ENCODE measurements at regions not wholly inside any gene's neighbourhood (a gene's known extent, or its start where the extent isn't known, plus 50 kb on each side); places are given as distances from the start of the nearest gene placed in this dataset.

- DNase-seq = no peak
- intact Hi-C loops (cut with DNase I) = no loop called here
- no peaks in the 10 kb centered on the region for H3K4me1 ChIP-seq
- no peak overlapping the region for H3K27ac ChIP-seq
- H3K36me3 ChIP-seq (replicated peaks in 1 of 2; ENCODE audit: insufficient read depth in 1 of 2, low read depth in 2 of 2) = no peaks in the 10 kb centered on the region
- H3K27me3 ChIP-seq = no peaks in the 10 kb centered on the region
- ATAC-seq = no peak
- no peak overlapping the region for H3K4me3 ChIP-seq
- TF ChIP-seq POLR2A (IDR thresholded peaks at IDR 0.05) = no peak
- no peak for TF ChIP-seq CTCF (IDR thresholded peaks at IDR 0.05)
- H3K9me3 ChIP-seq = no peaks in the 10 kb centered on the region
- WGBS, 2 donors = 25 to 30% methylated on average over 4 of the region's 4 CpGs
These were observed 328.5 kb downstream of the EPM2A start for GRCh38 chr6:145406783-145407182.

DNA sequence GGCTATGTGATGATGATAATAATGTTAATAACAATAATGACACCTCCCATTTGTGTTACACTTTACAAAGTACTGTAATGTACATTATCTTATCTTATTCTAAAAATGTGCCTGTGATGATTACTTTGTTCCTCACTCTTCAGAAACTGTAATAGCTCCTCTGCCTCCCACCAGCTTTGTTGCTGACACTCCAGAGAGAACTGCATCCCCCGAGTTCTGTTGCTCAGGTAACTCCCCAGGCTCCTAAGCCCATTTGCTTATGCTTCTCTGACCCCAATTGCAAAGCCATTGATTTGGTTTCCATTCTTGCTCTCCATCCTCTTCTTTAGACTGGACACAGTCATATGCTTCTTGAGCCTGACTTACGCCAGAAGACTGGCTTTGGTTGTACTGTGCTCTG, 319.7 kb downstream of the EPM2A start:
- TF ChIP-seq POLR2A (IDR thresholded peaks at IDR 0.05) = no peak
- TF ChIP-seq CTCF (IDR thresholded peaks at IDR 0.05) = no peak
- WGBS, 2 donors = 49 to 51% methylated on average over 2 of the region's 2 CpGs
- H3K9me3 ChIP-seq = no peaks in the 10 kb centered on the region
- ATAC-seq (no peak), DNase-seq (no peak)
- no peak overlapping the region for H3K4me3 ChIP-seq
- intact Hi-C loops (cut with DNase I) = no loop called here
- no peaks in the 10 kb centered on the region for H3K4me1 ChIP-seq
- H3K27me3 ChIP-seq = no peaks in the 10 kb centered on the region
- H3K36me3 ChIP-seq (replicated peaks in 1 of 2; ENCODE audit: insufficient read depth in 1 of 2, low read depth in 2 of 2) = no peaks in the 10 kb centered on the region
- H3K27ac ChIP-seq = no peak overlapping the region

GRCh38 chr6:145420599-145420998, 314.7 kb downstream of the EPM2A start:
- ATAC-seq (no peak), DNase-seq (no peak)
- Histone ChIP-seq H3K36me3 (replicated peaks in 1 of 2; ENCODE audit: insufficient read depth in 1 of 2, low read depth in 2 of 2) (no peaks in the 10 kb centered on the region), H3K27ac (no peak overlapping the region), H3K4me1 (no peaks in the 10 kb centered on the region), H3K27me3 (no peaks in the 10 kb centered on the region), H3K4me3 (no peak overlapping the region), H3K9me3 (no peaks in the 10 kb centered on the region)
- no peak for TF ChIP-seq CTCF (IDR thresholded peaks at IDR 0.05)
- TF ChIP-seq POLR2A (IDR thresholded peaks at IDR 0.05) = no peak
- intact Hi-C loops (cut with DNase I) = no loop called here
- WGBS, 2 donors = 37 to 41% methylated on average over 1 of the region's 1 CpG

GRCh38 chr6:145423936-145424335, 311.4 kb downstream of the EPM2A start:
- H3K4me3 ChIP-seq = no peak overlapping the region
- H3K27me3 ChIP-seq = no peaks in the 10 kb centered on the region
- WGBS, 2 donors = 60 to 81% methylated on average over 3 of the region's 3 CpGs
- H3K4me1 ChIP-seq = no peaks in the 10 kb centered on the region
- TF ChIP-seq CTCF (IDR thresholded peaks at IDR 0.05) (no peak), POLR2A (IDR thresholded peaks at IDR 0.05) (no peak)
- H3K9me3 ChIP-seq = no peaks in the 10 kb centered on the region
- H3K36me3 ChIP-seq (replicated peaks in 1 of 2; ENCODE audit: insufficient read depth in 1 of 2, low read depth in 2 of 2) = no peaks in the 10 kb centered on the region
- H3K27ac ChIP-seq = no peak overlapping the region
- intact Hi-C loops (cut with DNase I) = no loop called here
- ATAC-seq (no peak), DNase-seq (no peak)

DNA sequence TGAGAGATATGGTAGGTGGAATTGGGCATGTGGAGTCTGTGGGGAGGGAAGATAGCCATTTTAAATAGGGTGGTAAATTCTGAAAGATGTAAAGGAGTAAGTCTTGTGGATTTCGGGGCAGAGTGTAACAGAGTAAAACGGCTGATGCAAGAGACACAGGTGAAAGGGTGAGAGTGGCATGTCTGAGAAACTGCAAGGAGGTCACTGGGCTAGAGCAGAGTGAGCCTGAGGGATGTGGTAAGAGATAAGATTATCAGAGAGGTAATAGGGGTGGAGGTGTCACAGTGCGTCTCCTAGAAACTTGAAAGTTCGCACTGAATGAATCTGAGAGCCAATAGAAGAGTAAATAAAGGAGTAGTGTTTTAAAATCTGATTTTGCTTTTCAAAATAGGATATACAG, 308.1 kb downstream of the EPM2A start:
- no peak overlapping the region for H3K4me3 ChIP-seq
- ATAC-seq = no peak
- H3K27me3 ChIP-seq = no peaks in the 10 kb centered on the region
- intact Hi-C loops (cut with DNase I) = no loop called here
- H3K9me3 ChIP-seq = no peaks in the 10 kb centered on the region
- TF ChIP-seq CTCF (IDR thresholded peaks at IDR 0.05) (no peak), POLR2A (IDR thresholded peaks at IDR 0.05) (no peak)
- no peak overlapping the region for H3K27ac ChIP-seq
- 35 to 37% methylated on average over 4 of the region's 4 CpGs for WGBS, 2 donors
- no peaks in the 10 kb centered on the region for H3K4me1 ChIP-seq
- no peaks in the 10 kb centered on the region for H3K36me3 ChIP-seq (replicated peaks in 1 of 2; ENCODE audit: insufficient read depth in 1 of 2, low read depth in 2 of 2)
- no peak for DNase-seq
